ENCODE measurements at regions not wholly inside any gene's neighbourhood (a gene's known extent, or its start where the extent isn't known, plus 50 kb on each side); places are given as distances from the start of the nearest gene placed in this dataset.

GRCh38 chr6:26295691-26296555 is 69.1 kb upstream of the BTN3A2 start:
- no peak for DNase-seq

- no peak for DNase-seq
Measured at GRCh38 chr6:26296556-26296856, 68.5 kb upstream of the BTN3A2 start.

- no peak for DNase-seq
Measured at GRCh38 chr6:26296857-26297648, 67.9 kb upstream of the BTN3A2 start.

- no peak for DNase-seq
Measured at GRCh38 chr6:26299286-26300042, 65.5 kb upstream of the BTN3A2 start.

GRCh38 chr6:26300043-26300331 is 65.0 kb upstream of the BTN3A2 start:
- no peak for DNase-seq

GRCh38 chr6:26300359-26300758 is 64.6 kb upstream of the BTN3A2 start:
- DNase-seq: no peak

GRCh38 chr6:26300828-26301227 is 64.2 kb upstream of the BTN3A2 start:
- DNase-seq: no peak

- DNase-seq: no peak
Measured at GRCh38 chr6:26301638-26302037, 63.4 kb upstream of the BTN3A2 start.

- no peak for DNase-seq
Measured at GRCh38 chr6:26302941-26303559, 61.9 kb upstream of the BTN3A2 start.

- no peak for DNase-seq
Measured at GRCh38 chr6:26304213-26304796, 60.7 kb upstream of the BTN3A2 start.

- DNase-seq: no peak
Measured at GRCh38 chr6:26304797-26305640, 60.0 kb upstream of the BTN3A2 start.

GRCh38 chr6:26305641-26305969 is 59.4 kb upstream of the BTN3A2 start:
- no peak for DNase-seq

- no peak for DNase-seq
Measured at GRCh38 chr6:26306232-26306631, 58.8 kb upstream of the BTN3A2 start.

GRCh38 chr6:26307850-26308249 is 57.1 kb upstream of the BTN3A2 start:
- DNase-seq: no peak

GRCh38 chr6:26309731-26310142 is 55.3 kb upstream of the BTN3A2 start:
- DNase-seq: no peak

GRCh38 chr6:26311012-26311384 is 54.0 kb upstream of the BTN3A2 start:
- DNase-seq: no peak

GRCh38 chr6:26311385-26312095 is 53.5 kb upstream of the BTN3A2 start:
- DNase-seq: peak; percentile 6

- DNase-seq: no peak
Measured at GRCh38 chr6:26312096-26312463, 52.9 kb upstream of the BTN3A2 start.

- peak; percentile 59 for DNase-seq
Measured at GRCh38 chr6:26312501-26313397, 52.2 kb upstream of the BTN3A2 start.

Measured in NCI-H1092 (cell line).